ENCODE measurements at regions not wholly inside any gene's neighbourhood (a gene's known extent, or its start where the extent isn't known, plus 50 kb on each side); places are given as distances from the start of the nearest gene placed in this dataset.

- intact Hi-C loops (cut with micrococcal nuclease) (no loop called here), dilution Hi-C loops (cut with MboI; ENCODE audit: extremely low pct_ligation_motif_present, low sequenced_read_pairs) (no loop called here)
- Histone ChIP-seq H2AFZ (ENCODE audit: low read depth, low read length) (no peak overlapping the region), H3K9ac (replicated peaks; ENCODE audit: extremely low read depth, insufficient read depth, low read length) (no peak overlapping the region), H3K27me3 (ENCODE audit: control insufficient read depth in 2 of 2, insufficient read depth in 2 of 2, low read length in 2 of 2) (no peaks in the 10 kb centered on the region), H3K4me2 (ENCODE audit: insufficient read depth, low read length) (no peak overlapping the region), H3K4me1 (ENCODE audit: control insufficient read depth, extremely low read depth, insufficient read depth, low read length) (peaks cover 18% of the 10 kb centered on the region), H3K36me3 (ENCODE audit: control insufficient read depth in 2 of 2, extremely low read depth in 1 of 2, insufficient read depth in 2 of 2, low read length in 2 of 2) (no peaks in the 10 kb centered on the region), H3K4me3 (replicated peaks in 1 of 3; ENCODE audit: insufficient read depth in 1 of 3, low read depth in 1 of 3, low read length in 3 of 3) (no peak overlapping the region), H3K79me2 (ENCODE audit: control insufficient read depth, insufficient read depth, low read length) (no peaks in the 10 kb centered on the region), H3K9me3 (replicated peaks; ENCODE audit: control insufficient read depth, insufficient read depth, low read length) (no peaks in the 10 kb centered on the region), H4K20me1 (replicated peaks; ENCODE audit: control insufficient read depth, extremely low read depth, insufficient read depth, low read length) (no peaks in the 10 kb centered on the region), H3K27ac (ENCODE audit: insufficient read depth, low read depth, low read length) (no peak overlapping the region), H3K9me1 (replicated peaks; ENCODE audit: control insufficient read depth, extremely low read depth, insufficient read depth, low read length) (no peaks in the 10 kb centered on the region)
- ChIA-PET POLR2A (no interaction called here), CTCF (interaction anchor here (0.6 to 1.5 kb wide), 2 partner anchors 12 to 14 kb away, joined by 3 to 4 read pairs; no protein-coding TSS in a partner anchor)
- DNase-seq (ENCODE audit: low read depth, low spot score) (no peak), FAIRE-seq (no peak)
- peak; percentile 39 for TF ChIP-seq GATA2 (IDR thresholded peaks at IDR 0.05; ENCODE audit: insufficient read depth, insufficient read length, low read depth, low read length)
- TF ChIP-seq MAX (IDR thresholded peaks at IDR 0.05; ENCODE audit: insufficient read depth, insufficient read length), result no peak
- BruUV-seq (replicated peaks), result no TSS peak
Measured at GRCh38 chr15:39392469-39393047, 188.3 kb upstream of the THBS1 start.

GRCh38 chr15:39393575-39394335, 187.1 kb upstream of the THBS1 start:
- TF ChIP-seq JUN (IDR thresholded peaks at IDR 0.05; ENCODE audit: borderline replicate concordance, insufficient read depth, insufficient read length, low read depth) (no peak), GATA2 (IDR thresholded peaks at IDR 0.05; ENCODE audit: insufficient read depth, insufficient read length, low read depth, low read length) (peak; percentile 70), MYC (IDR thresholded peaks at IDR 0.05; ENCODE audit: low read depth, low read length) (no peak), EZH2 (IDR thresholded peaks at IDR 0.05; ENCODE audit: borderline replicate concordance, low read depth, low read length, severe bottlenecking) (no peak), POLR2AphosphoS5 (IDR thresholded peaks at IDR 0.05; ENCODE audit: insufficient read depth, low read depth, low read length) (no peak), POLR2A (IDR thresholded peaks at IDR 0.05; ENCODE audit: low read depth, low read length) (no peak), FOS (IDR thresholded peaks at IDR 0.05; ENCODE audit: borderline replicate concordance, insufficient read depth, low read length) (peak; percentile 16), CTCF (IDR thresholded peaks at IDR 0.05; ENCODE audit: extremely low read depth in 1 of 2, insufficient read depth in 1 of 2, low read depth in 1 of 2, low read length in 2 of 2) (no peak), MAX (IDR thresholded peaks at IDR 0.05; ENCODE audit: insufficient read depth, insufficient read length) (no peak)
- no peak overlapping the region for H2AFZ ChIP-seq (ENCODE audit: low read depth, low read length)
- H3K36me3 ChIP-seq (ENCODE audit: control insufficient read depth in 2 of 2, extremely low read depth in 1 of 2, insufficient read depth in 2 of 2, low read length in 2 of 2), result no peaks in the 10 kb centered on the region
- CTCF ChIA-PET, result interaction anchor here (0.6 kb wide), 1 partner anchor 13 kb away, joined by 3 read pairs; no protein-coding TSS in a partner anchor
- no peaks in the 10 kb centered on the region for H3K27me3 ChIP-seq (ENCODE audit: control insufficient read depth in 2 of 2, insufficient read depth in 2 of 2, low read length in 2 of 2)
- peaks cover 18% of the 10 kb centered on the region for H3K4me1 ChIP-seq (ENCODE audit: control insufficient read depth, extremely low read depth, insufficient read depth, low read length)
- dilution Hi-C loops (cut with MboI; ENCODE audit: extremely low pct_ligation_motif_present, low sequenced_read_pairs), result no loop called here
- no TSS peak for BruUV-seq (replicated peaks)
- FAIRE-seq (peak; percentile 33), DNase-seq (ENCODE audit: low read depth, low spot score) (peak; percentile 28)
- no peak overlapping the region for H3K27ac ChIP-seq (ENCODE audit: insufficient read depth, low read depth, low read length)
- intact Hi-C loops (cut with micrococcal nuclease), result no loop called here
- H4K20me1 ChIP-seq (replicated peaks; ENCODE audit: control insufficient read depth, extremely low read depth, insufficient read depth, low read length), result no peaks in the 10 kb centered on the region
- no peak overlapping the region for H3K4me3 ChIP-seq (replicated peaks in 1 of 3; ENCODE audit: insufficient read depth in 1 of 3, low read depth in 1 of 3, low read length in 3 of 3)
- no peaks in the 10 kb centered on the region for H3K9me1 ChIP-seq (replicated peaks; ENCODE audit: control insufficient read depth, extremely low read depth, insufficient read depth, low read length)
- no peak overlapping the region for H3K4me2 ChIP-seq (ENCODE audit: insufficient read depth, low read length)
- H3K9ac ChIP-seq (replicated peaks; ENCODE audit: extremely low read depth, insufficient read depth, low read length), result no peak overlapping the region
- no peaks in the 10 kb centered on the region for H3K9me3 ChIP-seq (replicated peaks; ENCODE audit: control insufficient read depth, insufficient read depth, low read length)
- H3K79me2 ChIP-seq (ENCODE audit: control insufficient read depth, insufficient read depth, low read length), result no peaks in the 10 kb centered on the region
- POLR2A ChIA-PET, result no interaction called here

Data from endothelial cell of umbilical vein (primary cell).